HG03039 (cell line): ENCODE measurements at regions not wholly inside any gene's neighbourhood (a gene's known extent, or its start where the extent isn't known, plus 50 kb on each side); places are given as distances from the start of the nearest gene placed in this dataset.

Experiments used
- ATAC-seq: cut with Tn5 transposase; IDR thresholded peaks from one replicate; pipeline ENCODE4 v1.9.1; 2021; ENCODE audit warnings: mild to moderate bottlenecking, moderate library complexity; ENCODE audit not compliant: unreplicated experiment

- ATAC-seq: no peak
These were observed 143.3 kb upstream of the ADAMTSL1 start for GRCh38 chr9:18330401-18331309.

DNA sequence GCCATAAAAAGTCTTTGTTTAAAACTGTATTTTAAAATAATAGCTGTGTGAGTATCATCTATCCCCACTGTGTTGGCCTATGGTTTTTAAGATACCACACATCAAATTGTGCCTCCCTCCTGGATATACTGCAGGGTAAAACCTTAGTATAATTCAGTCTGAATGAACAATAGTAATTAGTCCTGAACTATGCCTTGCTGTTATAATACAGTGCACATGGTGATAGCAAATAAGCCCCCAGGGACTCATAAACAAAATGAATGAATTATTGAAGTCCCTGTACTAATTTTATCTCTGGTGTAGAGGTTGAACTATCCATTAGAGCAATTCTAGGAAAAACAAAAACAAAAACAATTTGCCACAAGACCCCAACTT is 142.7 kb upstream of the ADAMTSL1 start:
- ATAC-seq: no peak

DNA sequence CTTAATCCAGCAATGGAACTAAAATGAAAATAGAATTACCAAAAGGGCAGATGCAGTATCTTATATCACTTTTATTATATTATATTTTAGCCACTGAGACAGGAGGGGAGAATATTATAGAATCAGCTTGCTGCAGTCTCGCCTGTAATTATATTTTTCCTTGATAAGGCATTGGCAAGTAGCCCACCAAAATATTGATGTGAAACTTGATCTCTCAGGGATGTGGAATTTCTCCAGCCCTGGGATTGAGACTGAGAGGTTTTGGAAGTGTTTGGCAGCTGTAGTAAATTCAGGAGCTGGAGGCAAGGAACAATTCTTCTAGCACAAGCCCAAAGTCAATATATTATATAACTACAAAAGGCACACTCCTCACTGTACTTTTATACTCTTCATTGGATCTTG is 142.1 kb upstream of the ADAMTSL1 start:
- ATAC-seq: no peak

DNA sequence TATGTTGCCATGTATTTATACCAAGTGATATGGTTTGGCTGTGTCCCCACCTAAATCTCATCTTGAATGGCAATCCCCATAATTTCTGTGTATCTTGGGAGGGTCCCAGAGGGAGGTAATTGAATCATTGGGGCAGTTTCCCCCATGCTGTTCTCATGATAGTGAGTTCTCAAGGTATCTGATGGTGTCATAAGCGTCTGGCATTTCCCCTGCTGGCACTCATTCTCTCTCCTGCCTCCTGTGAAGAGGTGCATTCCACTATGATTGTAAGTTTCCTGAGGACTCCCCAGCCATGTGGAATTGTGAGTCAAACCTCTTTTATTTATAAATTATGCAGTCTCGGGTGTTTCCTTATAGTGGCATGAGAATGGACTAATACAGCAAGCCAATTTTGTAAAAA is 140.8 kb upstream of the ADAMTSL1 start:
- ATAC-seq: no peak

DNA sequence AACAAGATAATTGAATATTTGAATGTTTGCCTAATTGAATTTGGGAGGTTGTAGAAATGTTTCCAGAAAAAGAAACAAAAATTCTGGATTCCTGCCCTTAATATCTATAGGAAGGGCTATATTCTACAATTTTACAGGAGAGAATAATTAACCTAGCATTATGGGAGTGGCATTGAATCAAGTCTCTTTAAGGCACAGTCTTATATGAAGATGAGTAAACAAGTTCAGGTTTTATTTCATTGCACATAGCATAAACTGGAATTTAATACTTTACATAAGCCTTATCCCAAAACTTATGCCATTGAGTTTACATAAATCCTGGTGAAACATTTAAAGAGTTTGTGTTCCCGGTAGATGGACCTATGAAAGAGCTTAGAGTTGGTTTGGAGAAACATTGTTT is 138.1 kb upstream of the ADAMTSL1 start:
- no peak for ATAC-seq

DNA sequence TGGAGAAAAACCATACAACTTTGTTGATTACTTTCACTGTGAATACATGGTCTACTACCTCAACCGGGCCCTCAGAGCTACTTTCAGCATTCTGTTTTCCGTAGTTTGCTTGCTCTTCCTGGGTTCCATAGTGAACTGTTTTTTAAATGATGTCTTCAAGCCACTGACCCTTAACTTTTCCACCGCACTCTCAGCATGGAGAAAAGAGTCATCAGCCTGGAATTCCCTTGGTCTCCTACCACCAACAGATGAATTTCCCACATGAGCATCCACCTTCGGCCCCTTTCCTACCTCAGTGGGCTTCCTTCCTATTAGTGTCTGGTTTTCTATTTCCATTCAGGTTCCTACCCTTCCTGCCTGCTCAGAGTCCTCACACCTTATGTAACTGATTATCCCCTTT is 135.9 kb upstream of the ADAMTSL1 start:
- ATAC-seq: no peak

GRCh38 chr9:18343784-18344183 is 130.2 kb upstream of the ADAMTSL1 start:
- ATAC-seq: no peak

DNA sequence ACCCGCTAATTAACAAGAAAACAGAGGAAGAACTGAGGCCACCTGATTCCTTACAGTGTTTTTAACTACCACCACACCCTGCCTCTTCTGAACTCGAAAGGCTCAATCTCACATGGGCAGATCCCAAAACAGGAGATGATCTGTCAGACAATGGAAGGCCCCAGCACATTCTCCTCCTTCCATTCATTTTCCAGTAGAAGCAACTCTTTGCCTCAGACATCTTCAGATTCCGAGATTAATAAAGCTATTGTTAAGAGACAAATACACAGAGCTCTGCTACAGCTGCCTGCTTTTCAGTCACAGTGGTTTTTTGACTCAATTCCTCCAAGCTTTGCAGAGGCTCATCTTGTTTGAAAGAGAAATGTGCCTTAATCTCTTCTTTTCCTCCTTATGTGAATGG is 127.2 kb upstream of the ADAMTSL1 start:
- ATAC-seq: no peak

GRCh38 chr9:18347386-18348082 is 126.4 kb upstream of the ADAMTSL1 start:
- ATAC-seq: no peak

DNA sequence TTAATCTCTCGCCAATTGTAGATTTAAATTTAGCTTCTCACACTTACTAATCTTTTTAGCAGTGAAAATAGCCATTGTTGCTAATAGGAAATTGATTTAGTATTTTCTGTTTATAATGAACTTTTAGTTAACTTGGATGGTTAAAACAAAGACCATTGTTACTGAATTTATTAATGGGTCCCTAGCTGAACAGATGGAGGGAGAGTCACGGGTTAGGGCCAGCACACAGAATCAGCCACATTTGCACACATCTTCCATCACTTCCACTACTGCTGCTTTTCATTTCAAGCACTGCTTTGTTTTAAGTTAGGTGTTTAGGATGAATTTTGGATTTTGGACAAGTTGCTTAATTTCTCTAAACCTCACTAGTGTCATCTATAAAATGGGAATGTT is 125.9 kb upstream of the ADAMTSL1 start:
- ATAC-seq: no peak

GRCh38 chr9:18349530-18349929 is 124.4 kb upstream of the ADAMTSL1 start:
- ATAC-seq: no peak

DNA sequence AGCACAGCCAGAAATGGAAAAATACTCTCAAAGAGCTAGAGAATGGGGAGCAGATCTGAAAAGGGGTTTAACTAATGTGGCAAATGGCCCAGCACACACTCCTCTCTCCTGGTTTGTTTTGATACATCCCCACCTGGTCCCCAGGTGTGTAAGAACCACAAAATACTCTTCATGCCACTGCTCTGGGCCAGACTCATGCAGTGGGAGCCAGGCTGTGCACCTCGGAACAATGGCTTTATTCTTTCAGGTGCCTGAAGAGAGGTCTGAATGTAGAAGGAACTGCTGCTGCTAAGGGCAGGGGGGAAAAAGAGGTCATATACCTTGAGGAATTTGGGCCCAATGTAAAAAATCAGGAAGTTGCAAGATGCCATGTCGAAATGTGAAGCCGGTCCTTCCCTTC is 123.9 kb upstream of the ADAMTSL1 start:
- ATAC-seq: no peak

DNA sequence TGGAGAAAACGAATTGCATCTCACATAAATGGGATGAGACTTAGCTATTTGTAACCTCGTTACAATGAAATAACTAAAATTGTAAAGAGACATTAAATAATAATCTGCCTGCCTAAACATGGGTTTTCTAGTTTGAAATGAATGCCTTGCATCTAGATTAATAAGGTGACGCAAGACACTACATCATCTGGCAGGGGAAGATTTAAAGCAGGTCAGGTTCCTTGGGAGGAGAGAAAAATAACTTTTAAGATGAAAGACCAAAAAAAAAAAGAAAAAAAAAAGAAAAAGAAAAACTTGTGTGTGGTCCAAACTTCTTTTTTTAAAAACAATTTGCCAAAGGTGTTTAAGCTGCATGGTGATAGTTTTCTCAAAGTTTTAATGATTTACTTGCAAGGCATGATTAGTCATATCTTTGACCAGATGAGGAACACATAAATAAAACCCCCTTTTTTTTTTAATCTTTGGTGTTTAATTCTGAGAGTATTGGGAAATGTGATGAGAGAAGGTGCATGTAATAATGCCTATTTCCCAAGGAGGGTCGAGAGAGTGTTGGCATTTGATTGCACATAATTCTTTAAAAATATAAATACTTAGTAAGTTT is 122.9 kb upstream of the ADAMTSL1 start:
- ATAC-seq: no peak

GRCh38 chr9:18352711-18353110 is 121.2 kb upstream of the ADAMTSL1 start:
- ATAC-seq: no peak

DNA sequence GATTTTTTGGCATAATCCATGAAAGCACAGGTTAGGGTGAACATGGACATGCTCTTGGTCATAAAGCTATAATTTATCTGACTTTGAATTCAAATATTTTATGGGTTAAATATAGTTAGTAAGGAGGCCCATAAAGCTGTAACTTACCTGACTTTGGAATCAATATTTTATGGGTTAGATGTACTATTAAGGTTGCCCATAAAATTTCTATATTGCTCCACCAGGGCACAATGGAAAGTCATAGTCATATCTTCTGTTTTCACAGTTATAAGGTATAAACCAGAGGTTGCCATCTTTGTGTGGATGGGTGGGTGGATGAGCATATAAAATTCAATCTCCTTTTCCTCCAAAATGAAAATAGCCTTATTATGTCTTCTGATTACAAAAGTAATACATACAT is 120.5 kb upstream of the ADAMTSL1 start:
- no peak for ATAC-seq

- no peak for ATAC-seq
These were observed 116.6 kb upstream of the ADAMTSL1 start for GRCh38 chr9:18357321-18357720.

- no peak for ATAC-seq
These were observed 115.6 kb upstream of the ADAMTSL1 start for GRCh38 chr9:18358325-18358724.

DNA sequence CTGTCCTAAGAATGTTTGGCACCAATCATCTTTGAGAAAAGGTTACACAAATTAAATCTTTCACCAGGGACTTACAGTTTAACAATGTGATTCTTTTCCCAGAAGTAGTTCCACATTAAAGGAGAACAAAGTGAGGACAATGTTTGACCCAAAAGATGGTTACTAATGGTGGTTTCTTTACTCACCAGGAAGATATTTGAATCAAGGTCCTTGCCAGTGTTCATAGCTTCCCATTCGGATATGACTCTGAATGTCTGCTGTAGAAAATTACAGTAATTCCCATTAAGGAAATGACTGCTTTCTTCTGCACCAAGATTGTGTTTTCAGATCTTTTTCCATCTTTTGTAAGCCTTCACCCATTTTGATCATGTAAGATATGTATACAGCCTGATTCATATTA is 114.6 kb upstream of the ADAMTSL1 start:
- no peak for ATAC-seq

DNA sequence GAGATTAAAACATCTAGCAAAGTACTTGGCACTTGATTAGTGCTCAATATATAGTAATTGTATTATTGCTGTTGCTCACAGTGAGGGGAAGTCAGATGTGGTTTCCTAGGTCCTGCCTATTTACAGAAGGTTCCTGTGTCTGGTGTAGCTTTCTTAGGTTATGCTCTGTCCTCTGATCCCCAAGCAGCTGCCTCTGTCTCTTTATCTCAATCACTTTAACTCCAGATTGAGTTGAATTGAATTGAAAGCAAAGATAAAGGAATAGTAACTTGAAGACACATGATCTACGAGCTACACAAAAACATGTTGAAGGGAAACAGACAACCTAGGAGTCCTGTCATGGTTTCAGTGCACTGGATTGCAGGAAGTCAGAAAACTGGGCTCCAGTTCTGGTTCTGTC is 113.9 kb upstream of the ADAMTSL1 start:
- no peak for ATAC-seq

- ATAC-seq: no peak
These were observed 112.3 kb upstream of the ADAMTSL1 start for GRCh38 chr9:18361646-18362045.

GRCh38 chr9:18362166-18362565 is 111.8 kb upstream of the ADAMTSL1 start:
- no peak for ATAC-seq
